ENCODE measurements at regions not wholly inside any gene's neighbourhood (a gene's known extent, or its start where the extent isn't known, plus 50 kb on each side); places are given as distances from the start of the nearest gene placed in this dataset.

DNA sequence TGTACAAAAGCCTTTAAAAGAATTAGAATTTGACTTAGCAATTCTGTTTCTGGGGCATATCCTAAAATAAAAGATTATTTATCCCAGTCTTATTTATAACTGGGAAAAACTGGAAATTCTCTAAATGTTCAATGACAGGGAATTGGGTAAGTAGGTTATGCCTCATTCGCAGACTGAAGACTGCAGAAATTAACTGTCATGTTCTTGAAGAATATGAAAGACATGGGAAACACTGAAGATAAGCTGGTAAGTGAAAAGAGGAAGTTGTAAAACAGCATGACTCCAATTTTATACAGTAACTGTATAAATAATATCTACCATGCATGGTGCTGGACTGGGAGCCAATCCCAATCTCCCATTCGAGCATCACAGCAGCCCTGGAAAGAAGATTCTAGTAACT lies 50.6 kb upstream of the SLC2A1 start:
- DNase-seq (ENCODE audit: low spot score) = no peak
- Mint-ChIP-seq H3K9me3 (ENCODE audit: low read depth) (no peaks in the 10 kb centered on the region), H3K36me3 (ENCODE audit: low read depth) (no peaks in the 10 kb centered on the region), H3K4me3 (ENCODE audit: unreplicated experiment) (no peak overlapping the region), H3K4me1 (ENCODE audit: low read depth) (peaks cover 13% of the 10 kb centered on the region), H3K27me3 (ENCODE audit: low read depth) (peaks cover 13% of the 10 kb centered on the region), H3K27ac (ENCODE audit: unreplicated experiment) (no peak overlapping the region)
- TF ChIP-seq CTCF (IDR thresholded peaks at IDR 0.05) = no peak

DNA sequence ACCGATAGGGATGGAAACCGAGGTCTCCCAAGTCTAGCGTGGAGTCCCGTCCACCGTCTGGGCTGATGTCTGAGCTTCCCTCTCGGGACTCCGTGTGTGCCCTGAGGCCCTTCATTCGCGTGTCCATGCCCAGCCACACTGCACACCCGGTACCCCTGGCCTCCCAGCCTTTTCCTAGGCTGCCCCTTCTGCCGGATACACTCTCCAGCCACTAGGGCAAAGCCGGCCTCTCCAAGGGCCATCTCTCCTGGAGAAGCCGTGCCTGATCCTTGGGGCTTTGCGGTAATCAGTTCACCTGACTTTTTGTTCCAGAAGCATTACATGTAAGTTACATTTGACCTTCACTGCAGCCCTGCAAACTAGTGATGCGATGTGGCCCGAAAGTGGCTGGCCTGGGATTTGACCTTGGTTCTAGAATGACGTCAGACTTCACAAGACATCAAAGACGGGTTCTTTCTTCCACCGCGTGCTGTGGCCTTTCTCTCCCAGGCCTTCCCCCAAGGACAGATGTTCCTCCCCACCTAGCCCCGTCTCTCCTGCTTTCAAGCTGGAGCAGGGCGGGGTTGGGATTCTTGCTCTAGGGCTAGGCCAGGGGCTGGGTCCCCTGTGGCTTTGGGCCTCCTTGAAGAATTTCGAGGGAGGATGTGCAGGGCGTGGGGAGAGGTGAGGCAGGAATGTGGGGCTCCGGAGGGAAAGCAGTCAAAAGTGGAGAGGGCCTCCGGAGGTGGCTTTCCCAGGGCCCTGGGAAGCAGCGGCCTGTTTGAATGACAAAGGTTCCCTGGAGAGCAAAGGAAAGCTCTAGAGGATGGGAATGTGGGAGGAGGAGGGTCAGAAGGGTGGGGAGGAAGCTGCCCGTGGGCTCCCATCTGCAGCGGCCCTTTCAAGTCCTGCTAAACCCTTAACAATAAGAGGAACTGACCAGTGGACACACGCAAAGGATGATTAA lies 49.7 kb upstream of the SLC2A1 start:
- H3K4me3 Mint-ChIP-seq (ENCODE audit: unreplicated experiment) = no peak overlapping the region
- H3K27ac Mint-ChIP-seq (ENCODE audit: unreplicated experiment) = no peak overlapping the region
- no peaks in the 10 kb centered on the region for H3K36me3 Mint-ChIP-seq (ENCODE audit: low read depth)
- peaks cover 13% of the 10 kb centered on the region for H3K4me1 Mint-ChIP-seq (ENCODE audit: low read depth)
- no peak for TF ChIP-seq CTCF (IDR thresholded peaks at IDR 0.05)
- no peaks in the 10 kb centered on the region for H3K9me3 Mint-ChIP-seq (ENCODE audit: low read depth)
- H3K27me3 Mint-ChIP-seq (ENCODE audit: low read depth) = peaks cover 8% of the 10 kb centered on the region
- DNase-seq (ENCODE audit: low spot score) = no peak

All from chondrocyte (in vitro differentiated cells).